SK-N-SH (cell line): ENCODE measurements at regions not wholly inside any gene's neighbourhood (a gene's known extent, or its start where the extent isn't known, plus 50 kb on each side); places are given as distances from the start of the nearest gene placed in this dataset.

Source experiments
- CTCF ChIA-PET: fragments of 300-600, 350-600 bp; formaldehyde crosslinking; extraction: SDS; loops from one replicate; lab custom pipeline; 2021; lab: Yijun Ruan, JAX
- POLR2A ChIA-PET: fragments of 350-600 bp; sonication (Branson Sonifier 250); formaldehyde crosslinking; extraction: SDS; loops from one replicate; lab custom pipeline; 2020; ENCODE audit warnings: antibody characterized with exemption, inconsistent platforms; lab: Yijun Ruan, JAX
- DNase-seq: peaks from one replicate; pipeline ENCODE4 v3.0.0; 2012
- H2AFZ ChIP-seq: fragments of 200-600 bp; sonication (generic); 2 replicates; pipeline ENCODE4 v1.8.1; 2016; ENCODE audit warnings: antibody characterized with exemption, mild to moderate bottlenecking, low read depth
- H3F3A ChIP-seq: fragments of 200-600 bp; sonication (generic); replicated peaks from 2 replicates; pipeline ENCODE3; 2016; ENCODE audit warnings: antibody characterized with exemption, mild to moderate bottlenecking; ENCODE audit not compliant: insufficient read depth
- H3K27ac ChIP-seq, 2 experiments: fragments of 200-500 bp in 1 of 2; fragments of 200-600 bp in 1 of 2; sonication (Bioruptor generic) in 1 of 2; sonication (generic), shearing (Covaris generic) in 1 of 2; 2 replicates each; pipeline versions ENCODE4 v1.5.1 to v1.6.1; 2014 to 2016; ENCODE audit warnings: low read depth in 2 of 2, inconsistent platforms in 1 of 2, low read length in 1 of 2, mild to moderate bottlenecking in 1 of 2, mixed read lengths in 1 of 2
- H3K27me3 ChIP-seq: fragments of 200-600 bp; sonication (generic), shearing (Covaris generic); 2 replicates; pipeline ENCODE4 v1.6.1; 2016; ENCODE audit warnings: mixed run types; ENCODE audit not compliant: insufficient read depth
- H3K36me3 ChIP-seq, 2 experiments: fragments of 200-500 bp in 1 of 2; fragments of 200-600 bp in 1 of 2; sonication (Bioruptor generic) in 1 of 2; sonication (generic) in 1 of 2; replicated peaks in 1 of 2; 2 replicates each; pipeline versions ENCODE3 to v1.5.1; 2014 to 2016; ENCODE audit warnings: low read length in 1 of 2, mild to moderate bottlenecking in 1 of 2; ENCODE audit not compliant: insufficient read depth in 2 of 2, control insufficient read depth in 1 of 2
- H3K4me1 ChIP-seq, 2 experiments: fragments of 200-500 bp in 1 of 2; fragments of 200-600 bp in 1 of 2; sonication (Bioruptor generic) in 1 of 2; sonication (generic), shearing (Covaris generic) in 1 of 2; 2 replicates each; pipeline versions ENCODE4 v1.5.1 to v1.6.1; 2014 to 2016; ENCODE audit warnings: low read depth in 1 of 2, low read length in 1 of 2, mixed run types in 1 of 2; ENCODE audit not compliant: insufficient read depth in 2 of 2, control insufficient read depth in 1 of 2
- H3K4me2 ChIP-seq: fragments of 200-600 bp; sonication (generic), shearing (Covaris generic); 2 replicates; pipeline ENCODE4 v1.6.1; 2017; ENCODE audit warnings: mixed run types
- H3K4me3 ChIP-seq, 2 experiments: fragments of 200-500 bp in 1 of 2; fragments of 200-600 bp in 1 of 2; sonication (Bioruptor generic) in 1 of 2; sonication (generic), shearing (Covaris generic) in 1 of 2; 2 replicates each; pipeline versions ENCODE4 v1.5.1 to v1.8.1; 2014 to 2016; ENCODE audit warnings: low read depth in 2 of 2, inconsistent platforms in 1 of 2, low read length in 1 of 2, mild to moderate bottlenecking in 1 of 2, mixed read lengths in 1 of 2, moderate library complexity in 1 of 2
- H3K79me2 ChIP-seq: fragments of 200-600 bp; sonication (generic); 2 replicates; pipeline ENCODE4 v1.8.1; 2017; ENCODE audit warnings: mild to moderate bottlenecking; ENCODE audit not compliant: insufficient read depth
- H3K9ac ChIP-seq: fragments of 200-600 bp; sonication (generic); 2 replicates; pipeline ENCODE4 v1.6.1; 2017; ENCODE audit warnings: mixed run types
- H3K9me2 ChIP-seq: fragments of 200-600 bp; sonication (generic); 2 replicates; pipeline ENCODE4 v1.6.1; 2017; ENCODE audit warnings: mixed run types
- H3K9me3 ChIP-seq: fragments of 200-600 bp; sonication (generic); 2 replicates; pipeline ENCODE4 v1.6.1; 2017; ENCODE audit warnings: mixed run types, mild to moderate bottlenecking, moderate library complexity
- H4K20me1 ChIP-seq: fragments of 200-600 bp; sonication (generic); 2 replicates; pipeline ENCODE4 v1.6.1; 2017; ENCODE audit warnings: mild to moderate bottlenecking, mixed run types; ENCODE audit not compliant: insufficient read depth
- CHD2 ChIP-seq: fragments of 150-350 bp; IDR thresholded peaks from 2 replicates; pipeline ENCODE4 v1.6.1; 2018; ENCODE audit warnings: low read length; ENCODE audit not compliant: partially characterized antibody
- FOXJ3 ChIP-seq: sonication (generic); formaldehyde crosslinking; IDR thresholded peaks from 2 replicates; pipeline ENCODE4 v1.5.1; 2020; ENCODE audit warnings: mild to moderate bottlenecking, missing genetic modification reagents
- FOXM1 ChIP-seq: IDR thresholded peaks from 2 replicates; pipeline ENCODE4 v1.4.0; 2012; ENCODE audit warnings: low read depth, mild to moderate bottlenecking
- GABPA ChIP-seq: IDR thresholded peaks from 2 replicates; pipeline ENCODE4 v1.4.0; 2012; ENCODE audit warnings: low read depth, mild to moderate bottlenecking
- GATA2 ChIP-seq: sonication (generic); formaldehyde crosslinking; IDR thresholded peaks from 2 replicates; pipeline ENCODE4 v1.5.0; 2020; ENCODE audit warnings: mild to moderate bottlenecking, missing genetic modification reagents
- MEF2A ChIP-seq: IDR thresholded peaks from 2 replicates; pipeline ENCODE4 v1.4.0; 2012; ENCODE audit warnings: low read depth, borderline replicate concordance
- MXI1 ChIP-seq: IDR thresholded peaks from 2 replicates; pipeline ENCODE4 v1.6.1; 2012; ENCODE audit warnings: mild to moderate bottlenecking, low read depth, low read length, improper control_type of control experiment
- NRF1 ChIP-seq: IDR thresholded peaks from 2 replicates; pipeline ENCODE4 v1.6.1; 2012; ENCODE audit warnings: low read depth, mild to moderate bottlenecking, low read length
- RCOR1 ChIP-seq: fragments of 150-350 bp; IDR thresholded peaks from 2 replicates; pipeline ENCODE4 v1.6.1; 2017; ENCODE audit warnings: antibody characterized with exemption, low read length
- RXRA ChIP-seq: IDR thresholded peaks from 2 replicates; pipeline ENCODE4 v1.4.0; 2012; ENCODE audit warnings: low read depth, mild to moderate bottlenecking, borderline replicate concordance
- SMC3 ChIP-seq: IDR thresholded peaks from 2 replicates; pipeline ENCODE4 v1.6.1; 2012; ENCODE audit warnings: low read depth, low read length, improper control_type of control experiment
- TAF1 ChIP-seq: IDR thresholded peaks from 2 replicates; pipeline ENCODE4 v1.6.1; 2012; ENCODE audit warnings: low read depth, mild to moderate bottlenecking, low read length, moderate library complexity, borderline replicate concordance
- TCF12 ChIP-seq: IDR thresholded peaks from 2 replicates; pipeline ENCODE4 v1.4.0; 2012
- TEAD4 ChIP-seq: IDR thresholded peaks from 2 replicates; pipeline ENCODE4 v1.4.0; 2012; ENCODE audit warnings: mild to moderate bottlenecking, borderline replicate concordance; ENCODE audit not compliant: insufficient read depth
- WGBS: methylation state at CpG from one replicate; pipeline ENCODE4 v1.1.6; 2017; ENCODE audit warnings: low lambda C conversion rate; 5-methylcytosine and 5-hydroxymethylcytosine counted together
- TF ChIP-seq, protein P1 (sequence below): IDR thresholded peaks from 2 replicates; pipeline ENCODE4 v1.4.0; 2012; ENCODE audit warnings: low read depth
- TF ChIP-seq, protein P2 (sequence below): IDR thresholded peaks from 2 replicates; pipeline ENCODE4; 2012
- TF ChIP-seq, protein P3 (sequence below): IDR thresholded peaks from 2 replicates; pipeline ENCODE4 v1.6.1; 2012; ENCODE audit warnings: mild to moderate bottlenecking, low read depth, low read length, moderate library complexity
- TF ChIP-seq, protein P4 (sequence below): fragments of 150-350 bp; IDR thresholded peaks from 2 replicates; pipeline ENCODE4 v1.6.1; 2017; ENCODE audit warnings: antibody characterized with exemption, low read length, low read depth, borderline replicate concordance

DNA sequence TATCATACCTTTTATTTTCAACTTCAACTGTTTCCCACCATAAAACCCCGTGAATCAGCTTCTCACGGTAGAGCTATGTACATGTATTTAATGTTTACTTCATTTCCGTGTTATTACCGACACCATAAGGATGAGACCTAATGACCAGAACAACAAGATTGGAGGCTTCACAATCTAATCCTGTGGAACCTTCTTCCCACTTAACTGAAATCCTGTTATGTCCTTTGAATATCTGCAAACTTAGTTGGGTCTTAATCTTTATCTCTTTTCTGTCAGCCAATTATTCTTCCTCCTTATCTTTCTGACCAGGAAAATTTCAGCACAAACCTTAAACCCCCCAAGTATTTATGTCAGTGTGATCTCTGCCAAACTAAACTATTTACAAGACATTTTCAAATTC is 214.4 kb downstream of the TMX3 start:
- Histone ChIP-seq H3F3A (no peaks in the 10 kb centered on the region), H3K27me3 (no peaks in the 10 kb centered on the region), H3K36me3 (no peaks in the 10 kb centered on the region), H3K79me2 (no peaks in the 10 kb centered on the region), H3K4me2 (no peak overlapping the region), H3K4me3 (no peak overlapping the region), H2AFZ (no peak overlapping the region), H3K4me1 (peaks cover 0 to 4% of the 10 kb centered on the region in 2 experiments; a peak in 1 of 4 replicates), H4K20me1 (no peaks in the 10 kb centered on the region), H3K9me3 (no peaks in the 10 kb centered on the region), H3K9ac (no peak overlapping the region), H3K27ac (no peak overlapping the region), H3K9me2 (0 out of 2 replicates have a peak, but pooled peaks cover 3% of the 10 kb centered on the region)
- 79% methylated on average over 4 of the region's 4 CpGs for WGBS
- no peak for TF ChIP-seq TAF1
- ChIA-PET POLR2A (no interaction called here), CTCF (no interaction called here)
- DNase-seq, result no peak

DNA sequence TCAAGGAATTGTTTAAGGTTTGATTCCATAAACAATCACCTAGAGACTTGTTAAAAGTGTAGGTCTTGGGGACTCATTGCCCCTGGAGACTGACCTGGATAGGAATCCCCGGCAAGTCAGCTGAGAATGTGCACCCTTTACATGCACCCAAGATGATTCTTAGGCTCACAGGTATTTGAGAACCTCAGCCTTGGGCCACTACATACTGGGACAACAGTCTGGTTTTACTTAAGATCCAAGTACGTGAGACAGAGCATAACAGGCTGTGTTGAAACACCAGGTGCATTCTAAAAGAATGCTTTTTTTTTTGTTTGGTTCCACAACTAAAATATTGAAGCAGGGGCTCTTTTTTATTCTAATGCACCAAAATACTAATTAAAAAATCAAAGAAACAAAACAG is 215.8 kb downstream of the TMX3 start:
- no peaks in the 10 kb centered on the region for H4K20me1 ChIP-seq
- no peaks in the 10 kb centered on the region for H3K9me3 ChIP-seq
- no peaks in the 10 kb centered on the region for H3K79me2 ChIP-seq
- H3K27me3 ChIP-seq, result no peaks in the 10 kb centered on the region
- H2AFZ ChIP-seq, result no peak overlapping the region
- CTCF ChIA-PET, result interaction anchor here (0.8 kb wide), 1 partner anchor 103 kb away, joined by 3 read pairs; no protein-coding TSS in a partner anchor
- peaks cover 0 to 4% of the 10 kb centered on the region in 2 experiments; a peak in 1 of 4 replicates for H3K4me1 ChIP-seq
- H3K4me2 ChIP-seq, result no peak overlapping the region
- no peak overlapping the region for H3K4me3 ChIP-seq
- POLR2A ChIA-PET, result no interaction called here
- WGBS, result 87% methylated on average over 2 of the region's 2 CpGs
- H3K27ac ChIP-seq, result no peak overlapping the region
- H3F3A ChIP-seq, result no peaks in the 10 kb centered on the region
- H3K9ac ChIP-seq, result no peak overlapping the region
- no peaks in the 10 kb centered on the region for H3K9me2 ChIP-seq
- no peak for TF ChIP-seq RCOR1
- no peak for TF ChIP-seq GATA2 (CRISPR knock-in tag)
- TF ChIP-seq, protein P1, sequence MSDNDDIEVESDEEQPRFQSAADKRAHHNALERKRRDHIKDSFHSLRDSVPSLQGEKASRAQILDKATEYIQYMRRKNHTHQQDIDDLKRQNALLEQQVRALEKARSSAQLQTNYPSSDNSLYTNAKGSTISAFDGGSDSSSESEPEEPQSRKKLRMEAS, result no peak
- TF ChIP-seq, protein P2, sequence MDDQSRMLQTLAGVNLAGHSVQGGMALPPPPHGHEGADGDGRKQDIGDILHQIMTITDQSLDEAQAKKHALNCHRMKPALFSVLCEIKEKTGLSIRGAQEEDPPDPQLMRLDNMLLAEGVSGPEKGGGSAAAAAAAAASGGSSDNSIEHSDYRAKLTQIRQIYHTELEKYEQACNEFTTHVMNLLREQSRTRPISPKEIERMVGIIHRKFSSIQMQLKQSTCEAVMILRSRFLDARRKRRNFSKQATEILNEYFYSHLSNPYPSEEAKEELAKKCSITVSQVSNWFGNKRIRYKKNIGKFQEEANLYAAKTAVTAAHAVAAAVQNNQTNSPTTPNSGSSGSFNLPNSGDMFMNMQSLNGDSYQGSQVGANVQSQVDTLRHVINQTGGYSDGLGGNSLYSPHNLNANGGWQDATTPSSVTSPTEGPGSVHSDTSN, result no peak
- no peak for TF ChIP-seq TEAD4
- TF ChIP-seq, protein P3, sequence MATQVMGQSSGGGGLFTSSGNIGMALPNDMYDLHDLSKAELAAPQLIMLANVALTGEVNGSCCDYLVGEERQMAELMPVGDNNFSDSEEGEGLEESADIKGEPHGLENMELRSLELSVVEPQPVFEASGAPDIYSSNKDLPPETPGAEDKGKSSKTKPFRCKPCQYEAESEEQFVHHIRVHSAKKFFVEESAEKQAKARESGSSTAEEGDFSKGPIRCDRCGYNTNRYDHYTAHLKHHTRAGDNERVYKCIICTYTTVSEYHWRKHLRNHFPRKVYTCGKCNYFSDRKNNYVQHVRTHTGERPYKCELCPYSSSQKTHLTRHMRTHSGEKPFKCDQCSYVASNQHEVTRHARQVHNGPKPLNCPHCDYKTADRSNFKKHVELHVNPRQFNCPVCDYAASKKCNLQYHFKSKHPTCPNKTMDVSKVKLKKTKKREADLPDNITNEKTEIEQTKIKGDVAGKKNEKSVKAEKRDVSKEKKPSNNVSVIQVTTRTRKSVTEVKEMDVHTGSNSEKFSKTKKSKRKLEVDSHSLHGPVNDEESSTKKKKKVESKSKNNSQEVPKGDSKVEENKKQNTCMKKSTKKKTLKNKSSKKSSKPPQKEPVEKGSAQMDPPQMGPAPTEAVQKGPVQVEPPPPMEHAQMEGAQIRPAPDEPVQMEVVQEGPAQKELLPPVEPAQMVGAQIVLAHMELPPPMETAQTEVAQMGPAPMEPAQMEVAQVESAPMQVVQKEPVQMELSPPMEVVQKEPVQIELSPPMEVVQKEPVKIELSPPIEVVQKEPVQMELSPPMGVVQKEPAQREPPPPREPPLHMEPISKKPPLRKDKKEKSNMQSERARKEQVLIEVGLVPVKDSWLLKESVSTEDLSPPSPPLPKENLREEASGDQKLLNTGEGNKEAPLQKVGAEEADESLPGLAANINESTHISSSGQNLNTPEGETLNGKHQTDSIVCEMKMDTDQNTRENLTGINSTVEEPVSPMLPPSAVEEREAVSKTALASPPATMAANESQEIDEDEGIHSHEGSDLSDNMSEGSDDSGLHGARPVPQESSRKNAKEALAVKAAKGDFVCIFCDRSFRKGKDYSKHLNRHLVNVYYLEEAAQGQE, result no peak
- no peak for TF ChIP-seq TCF12
- no peak for TF ChIP-seq CHD2
- no peak for TF ChIP-seq RXRA
- TF ChIP-seq FOXJ3 (CRISPR knock-in tag), result no peak
- TF ChIP-seq, protein P4, sequence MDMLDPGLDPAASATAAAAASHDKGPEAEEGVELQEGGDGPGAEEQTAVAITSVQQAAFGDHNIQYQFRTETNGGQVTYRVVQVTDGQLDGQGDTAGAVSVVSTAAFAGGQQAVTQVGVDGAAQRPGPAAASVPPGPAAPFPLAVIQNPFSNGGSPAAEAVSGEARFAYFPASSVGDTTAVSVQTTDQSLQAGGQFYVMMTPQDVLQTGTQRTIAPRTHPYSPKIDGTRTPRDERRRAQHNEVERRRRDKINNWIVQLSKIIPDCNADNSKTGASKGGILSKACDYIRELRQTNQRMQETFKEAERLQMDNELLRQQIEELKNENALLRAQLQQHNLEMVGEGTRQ, result no peak
- no peak for TF ChIP-seq GABPA
- no peak for TF ChIP-seq MEF2A
- no peak for TF ChIP-seq TAF1
- TF ChIP-seq NRF1, result no peak
- no peak for TF ChIP-seq SMC3
- TF ChIP-seq MXI1, result no peak
- TF ChIP-seq FOXM1, result no peak
- DNase-seq, result no peak
- H3K36me3 ChIP-seq, result no peaks in the 10 kb centered on the region
